Sigmoid colon (tissue), 3 donors: ENCODE measurements at regions not wholly inside any gene's neighbourhood (a gene's known extent, or its start where the extent isn't known, plus 50 kb on each side); places are given as distances from the start of the nearest gene placed in this dataset.

Experiments used
- POLR2A ChIP-seq, 2 donors: fragments of 450-650 bp; IDR thresholded peaks; one replicate each; pipeline ENCODE4 v1.6.1; 2016; ENCODE audit warnings: antibody characterized with exemption in 2 of 2, mild to moderate bottlenecking in 2 of 2, moderate library complexity in 2 of 2
- TF ChIP-seq, protein P1 (sequence below), 4 experiments: fragments of 450-650 bp in 3 of 4; fragments of 200-600 bp in 1 of 4; IDR thresholded peaks; one replicate each; pipeline ENCODE4 v1.5.1; 2016 to 2019; ENCODE audit warnings: antibody characterized with exemption in 4 of 4, mild to moderate bottlenecking in 3 of 4, moderate library complexity in 2 of 4

DNA sequence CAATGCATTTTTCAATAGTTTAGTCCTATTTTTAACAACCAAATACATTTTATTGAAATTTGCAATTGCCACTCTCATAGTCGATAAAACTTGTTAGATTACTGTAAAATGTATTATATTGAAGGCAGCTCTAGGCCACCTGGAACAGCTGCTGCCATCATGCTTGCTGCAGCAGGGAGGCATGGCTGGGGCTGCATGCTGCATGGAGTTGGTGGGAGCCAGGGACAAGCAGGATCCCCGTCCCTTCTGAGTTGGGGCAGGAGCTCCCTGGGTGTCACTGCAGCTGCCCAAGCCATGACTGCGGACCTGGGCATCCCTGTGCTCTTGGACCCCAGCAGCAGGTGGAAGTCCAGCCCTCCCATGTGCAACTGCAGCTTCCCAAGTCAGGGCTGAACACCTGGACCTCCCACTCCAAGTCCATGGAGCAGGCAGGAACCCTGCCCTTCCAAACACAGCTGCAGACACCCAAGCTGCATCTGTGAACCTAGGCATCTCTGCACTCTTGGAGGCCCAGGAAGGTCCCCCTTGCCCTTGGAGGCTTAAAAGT lies 742.0 kb downstream of the ZBBX start:
- TF ChIP-seq, protein P1, sequence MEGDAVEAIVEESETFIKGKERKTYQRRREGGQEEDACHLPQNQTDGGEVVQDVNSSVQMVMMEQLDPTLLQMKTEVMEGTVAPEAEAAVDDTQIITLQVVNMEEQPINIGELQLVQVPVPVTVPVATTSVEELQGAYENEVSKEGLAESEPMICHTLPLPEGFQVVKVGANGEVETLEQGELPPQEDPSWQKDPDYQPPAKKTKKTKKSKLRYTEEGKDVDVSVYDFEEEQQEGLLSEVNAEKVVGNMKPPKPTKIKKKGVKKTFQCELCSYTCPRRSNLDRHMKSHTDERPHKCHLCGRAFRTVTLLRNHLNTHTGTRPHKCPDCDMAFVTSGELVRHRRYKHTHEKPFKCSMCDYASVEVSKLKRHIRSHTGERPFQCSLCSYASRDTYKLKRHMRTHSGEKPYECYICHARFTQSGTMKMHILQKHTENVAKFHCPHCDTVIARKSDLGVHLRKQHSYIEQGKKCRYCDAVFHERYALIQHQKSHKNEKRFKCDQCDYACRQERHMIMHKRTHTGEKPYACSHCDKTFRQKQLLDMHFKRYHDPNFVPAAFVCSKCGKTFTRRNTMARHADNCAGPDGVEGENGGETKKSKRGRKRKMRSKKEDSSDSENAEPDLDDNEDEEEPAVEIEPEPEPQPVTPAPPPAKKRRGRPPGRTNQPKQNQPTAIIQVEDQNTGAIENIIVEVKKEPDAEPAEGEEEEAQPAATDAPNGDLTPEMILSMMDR (IDR thresholded peaks at IDR 0.05), result no peak
- no peak for TF ChIP-seq POLR2A (IDR thresholded peaks at IDR 0.05)
